GM19395 (cell line): ENCODE measurements at regions not wholly inside any gene's neighbourhood (a gene's known extent, or its start where the extent isn't known, plus 50 kb on each side); places are given as distances from the start of the nearest gene placed in this dataset.
A peak's percentile ranks its signal among the peaks of the same experiment; 100 is the strongest.

Source experiments
- ATAC-seq: cut with Tn5 transposase; IDR thresholded peaks from one replicate; pipeline ENCODE4 v1.9.1; 2021; ENCODE audit warnings: mild to moderate bottlenecking, moderate library complexity; ENCODE audit not compliant: unreplicated experiment

- ATAC-seq = no peak
These were observed 186.2 kb downstream of the FOXO1 start for GRCh38 chr13:40480012-40480914.

- no peak for ATAC-seq
These were observed 185.4 kb downstream of the FOXO1 start for GRCh38 chr13:40480915-40481516.

- ATAC-seq = no peak
These were observed 182.8 kb downstream of the FOXO1 start for GRCh38 chr13:40483601-40484000.

GRCh38 chr13:40484101-40484800 lies 182.2 kb downstream of the FOXO1 start:
- no peak for ATAC-seq

GRCh38 chr13:40484974-40485373 lies 181.5 kb downstream of the FOXO1 start:
- ATAC-seq = no peak

- ATAC-seq = peak; percentile 61
These were observed 180.6 kb downstream of the FOXO1 start for GRCh38 chr13:40485611-40486517.

- no peak for ATAC-seq
These were observed 179.8 kb downstream of the FOXO1 start for GRCh38 chr13:40486518-40487163.

GRCh38 chr13:40488869-40489391 lies 177.5 kb downstream of the FOXO1 start:
- no peak for ATAC-seq

DNA sequence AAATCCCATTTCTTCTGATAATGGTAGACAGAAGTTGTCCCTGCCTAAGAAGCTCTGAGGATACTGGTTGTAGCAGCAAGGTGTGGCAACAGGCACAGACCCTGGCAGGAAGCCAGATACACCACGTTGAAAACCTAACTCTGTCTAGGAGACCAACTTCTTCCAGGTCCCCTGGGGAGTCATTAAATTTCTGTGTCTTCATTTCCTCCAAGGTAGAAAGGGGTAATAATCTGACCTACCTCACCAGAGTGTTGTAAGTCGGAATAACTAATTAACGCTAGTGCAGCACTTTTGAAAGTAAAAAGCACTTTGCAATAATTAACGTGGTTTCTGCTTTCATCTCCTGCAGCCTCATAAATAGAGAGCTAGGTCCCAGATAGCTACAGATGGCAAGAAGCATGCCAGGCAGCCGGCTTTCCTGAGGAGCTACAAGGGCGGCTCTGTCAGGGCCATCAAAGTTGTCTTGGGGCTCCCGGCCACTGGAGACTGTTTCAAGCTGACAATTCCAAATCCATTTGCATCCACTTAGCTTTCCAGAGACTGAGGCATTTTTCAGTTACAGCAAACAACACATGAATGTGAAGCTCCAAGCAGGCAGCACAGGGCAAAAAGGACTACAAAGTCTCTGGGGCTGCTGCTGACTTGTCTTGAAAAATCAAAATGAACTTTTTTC lies 176.2 kb downstream of the FOXO1 start:
- ATAC-seq = no peak

- no peak for ATAC-seq
These were observed 173.9 kb downstream of the FOXO1 start for GRCh38 chr13:40492511-40492910.

DNA sequence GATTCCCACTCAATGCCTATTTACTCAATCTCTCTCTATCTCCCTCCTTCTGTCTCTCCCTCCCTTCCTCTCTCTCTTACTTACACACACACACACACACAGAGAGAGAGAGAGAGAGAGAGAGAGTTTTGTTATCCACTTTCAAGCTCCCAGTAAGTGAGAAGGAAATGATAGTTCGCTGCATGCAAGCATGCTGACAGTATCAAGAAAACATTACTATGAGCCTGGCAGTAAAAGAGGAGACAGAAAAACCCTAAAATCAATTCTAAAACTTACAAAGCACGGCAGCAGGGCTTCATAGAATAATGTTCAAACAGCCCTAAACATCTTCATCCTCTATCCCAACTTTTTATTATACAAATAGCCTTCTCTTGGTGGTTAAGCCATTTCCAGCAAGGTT lies 171.9 kb downstream of the FOXO1 start:
- ATAC-seq = no peak

- ATAC-seq = no peak
These were observed 171.4 kb downstream of the FOXO1 start for GRCh38 chr13:40494946-40495620.

DNA sequence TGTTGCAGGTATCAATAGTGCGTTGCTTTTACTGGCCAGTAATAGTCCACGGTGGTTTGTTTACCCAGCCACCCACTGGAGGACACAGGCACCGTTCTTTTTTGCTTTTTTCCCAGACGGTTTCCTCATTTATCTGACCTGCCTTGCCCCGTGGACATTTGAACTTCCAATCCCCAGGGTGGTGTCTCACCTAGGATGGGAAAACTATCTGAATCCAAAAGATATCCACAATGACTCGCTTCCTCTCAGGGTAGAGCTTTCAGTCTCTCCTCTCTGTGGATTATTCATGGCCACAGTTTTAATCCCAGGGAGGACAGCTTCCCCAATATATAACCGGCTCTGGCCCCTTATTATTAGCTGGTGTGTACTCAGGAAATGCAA lies 170.8 kb downstream of the FOXO1 start:
- ATAC-seq = no peak

GRCh38 chr13:40496035-40496810 lies 170.2 kb downstream of the FOXO1 start:
- ATAC-seq = no peak

DNA sequence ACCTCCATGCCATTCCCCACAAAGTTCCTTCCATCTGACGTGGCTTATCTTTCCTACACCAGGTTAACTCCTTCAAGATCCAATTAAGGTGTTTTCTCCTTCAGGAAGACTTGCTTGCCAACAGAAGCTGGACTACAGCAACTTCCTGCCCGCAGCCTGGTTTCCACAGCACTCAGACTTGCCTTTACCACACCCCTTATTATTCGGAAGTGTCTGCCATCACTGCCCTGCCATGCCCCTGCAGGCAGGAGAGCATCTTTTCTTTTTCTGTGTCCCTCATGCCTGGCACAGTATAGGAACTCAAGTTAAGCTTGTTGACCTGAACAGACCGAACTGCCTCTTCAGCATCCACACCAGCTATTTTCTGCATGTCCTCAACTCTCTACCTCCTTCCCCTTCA lies 168.0 kb downstream of the FOXO1 start:
- no peak for ATAC-seq

DNA sequence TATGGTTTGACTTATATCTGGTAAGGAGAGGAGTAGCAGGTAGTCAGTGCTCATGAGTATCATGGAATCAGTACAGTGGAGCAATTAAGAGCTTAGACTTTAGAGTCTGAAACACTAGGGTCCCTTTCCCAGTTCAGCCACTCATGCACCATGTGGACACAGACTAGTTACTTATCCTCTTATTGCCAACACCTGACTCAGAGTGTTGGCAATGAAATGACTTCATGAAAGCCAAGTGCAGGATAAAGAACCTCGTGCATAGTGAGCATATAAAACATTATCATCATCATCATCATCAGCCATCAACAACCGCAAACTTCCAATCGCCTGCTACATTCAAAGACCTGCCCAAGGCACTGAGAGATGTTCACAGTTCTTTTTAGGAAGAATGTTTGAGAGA lies 164.2 kb downstream of the FOXO1 start:
- no peak for ATAC-seq

- no peak for ATAC-seq
These were observed 163.4 kb downstream of the FOXO1 start for GRCh38 chr13:40503011-40503410.

- no peak for ATAC-seq
These were observed 162.4 kb downstream of the FOXO1 start for GRCh38 chr13:40503966-40504591.
